HCT116 (cell line): ENCODE measurements at regions not wholly inside any gene's neighbourhood (a gene's known extent, or its start where the extent isn't known, plus 50 kb on each side); places are given as distances from the start of the nearest gene placed in this dataset.

Experiments
- ATAC-seq: fragments of 200-7000 bp; cut with Tn5 transposase; 2 replicates; pipeline ENCODE4 v1.9.1; 2020; ENCODE audit warnings: mild to moderate bottlenecking, moderate library complexity
- BruUV-seq: library from RNA; stranded (reverse); fragments of 400-500 nt; replicated peaks from 2 replicates; lab custom pipeline; 2021; lab: Mats Ljungman, UMichigan
- CTCF ChIA-PET: fragments of 300-600 bp; sonication (Branson Sonifier 250); formaldehyde crosslinking; loops from one replicate; lab custom pipeline; 2021; ENCODE audit warnings: antibody characterized with exemption; lab: Charles Lee
- POLR2A ChIA-PET: fragments of 300-600, 350-600 bp; sonication (Branson Sonifier 250); formaldehyde crosslinking; loops from one replicate; lab custom pipeline; 2021; ENCODE audit warnings: antibody characterized with exemption; lab: Charles Lee
- RAD21 ChIA-PET, 2 experiments: fragments of 300-600 bp; sonication (Branson Sonifier 250); formaldehyde crosslinking; loops; one replicate each; lab custom pipeline; 2023; ENCODE audit warnings: low total read pairs in 2 of 2; ENCODE audit not compliant: uncharacterized antibody in 2 of 2, unreplicated experiment in 2 of 2, low non-redundant PET in 1 of 2; lab: Charles Lee
- DNase-seq: peaks from one replicate; pipeline ENCODE4 v3.0.0-alpha.2; 2010; ENCODE audit warnings: low read depth, low spot score
- H2AFZ ChIP-seq: fragments of 200-600 bp; shearing (Covaris generic), sonication (generic); 2 replicates; pipeline ENCODE4 v1.6.1; 2017; ENCODE audit warnings: low read depth, mixed run types, mixed read lengths, antibody characterized with exemption, low read length; ENCODE audit not compliant: poor library complexity, severe bottlenecking
- H3K27ac ChIP-seq: 2 replicates; pipeline ENCODE4 v1.5.1; 2012; ENCODE audit warnings: low read depth, low read length
- H3K27me3 ChIP-seq: fragments of 200-600 bp; sonication (generic); 2 replicates; pipeline ENCODE4 v1.6.1; 2016; ENCODE audit warnings: mixed run types, low read length, mixed read lengths; ENCODE audit not compliant: insufficient read depth
- H3K36me3 ChIP-seq, 2 experiments: fragments of 200-500 bp in 1 of 2; fragments of 200-600 bp in 1 of 2; sonication (Bioruptor generic) in 1 of 2; sonication (generic) in 1 of 2; 2 replicates each; pipeline versions ENCODE4 v1.5.1 to v1.6.1; 2014 to 2016; ENCODE audit warnings: low read length in 2 of 2, inconsistent platforms in 1 of 2, mixed read lengths in 1 of 2, mixed run types in 1 of 2; ENCODE audit not compliant: insufficient read depth in 2 of 2, control insufficient read depth in 1 of 2
- H3K4me1 ChIP-seq, 2 experiments: fragments of 200-600 bp in 1 of 2; sonication (generic) in 1 of 2; 2 replicates each; pipeline versions ENCODE4 v1.5.1 to v1.6.1; 2012 to 2017; ENCODE audit warnings: low read length in 2 of 2, inconsistent platforms in 1 of 2, mild to moderate bottlenecking in 1 of 2, mixed read lengths in 1 of 2, mixed run types in 1 of 2, moderate library complexity in 1 of 2; ENCODE audit not compliant: insufficient read depth in 2 of 2, control insufficient read depth in 1 of 2
- H3K4me2 ChIP-seq: fragments of 200-600 bp; sonication (generic); 2 replicates; pipeline ENCODE4 v1.6.1; 2017; ENCODE audit warnings: mixed run types, low read length, mixed read lengths
- H3K4me3 ChIP-seq, 2 experiments: fragments of 200-600 bp in 1 of 2; sonication (generic) in 1 of 2; replicated peaks in 1 of 2; 2 replicates each; pipeline ENCODE4 v1.5.1; 2011 to 2016; ENCODE audit warnings: low read length in 2 of 2, control low read depth in 1 of 2, low read depth in 1 of 2, mild to moderate bottlenecking in 1 of 2, mixed read lengths in 1 of 2, mixed run types in 1 of 2
- H3K79me2 ChIP-seq: fragments of 200-600 bp; sonication (generic); 2 replicates; pipeline ENCODE4 v1.6.1; 2017; ENCODE audit warnings: mild to moderate bottlenecking, mixed run types, low read length, moderate library complexity, mixed read lengths; ENCODE audit not compliant: insufficient read depth
- H3K9ac ChIP-seq: fragments of 200-600 bp; sonication (generic); 2 replicates; pipeline ENCODE4 v1.6.1; 2016; ENCODE audit warnings: low read length, mixed read lengths
- H3K9me2 ChIP-seq: fragments of 200-600 bp; sonication (generic), shearing (Covaris generic); 2 replicates; pipeline ENCODE4 v1.6.1; 2017; ENCODE audit warnings: mixed run types, mild to moderate bottlenecking, moderate library complexity; ENCODE audit not compliant: insufficient read depth
- H3K9me3 ChIP-seq, 2 experiments: fragments of 200-500 bp in 1 of 2; fragments of 200-600 bp in 1 of 2; sonication (Bioruptor generic) in 1 of 2; sonication (generic) in 1 of 2; 2 replicates each; pipeline ENCODE4 v1.6.1; 2014 to 2017; ENCODE audit warnings: low read length in 2 of 2, mixed read lengths in 2 of 2, inconsistent platforms in 1 of 2, low read depth in 1 of 2, mild to moderate bottlenecking in 1 of 2, mixed run types in 1 of 2, moderate library complexity in 1 of 2; ENCODE audit not compliant: control insufficient read depth in 1 of 2, insufficient read depth in 1 of 2
- H4K20me1 ChIP-seq: fragments of 200-600 bp; sonication (generic), shearing (Covaris generic); 2 replicates; pipeline ENCODE4 v1.6.1; 2017; ENCODE audit warnings: mixed run types, mild to moderate bottlenecking, moderate library complexity; ENCODE audit not compliant: insufficient read depth
- CBX3 ChIP-seq: IDR thresholded peaks from 2 replicates; pipeline ENCODE4 v1.6.1; 2012; ENCODE audit warnings: low read depth
- EZH2 ChIP-seq: fragments of 200-600 bp; sonication (generic); IDR thresholded peaks from 2 replicates; pipeline ENCODE4 v1.6.1; 2017; ENCODE audit warnings: antibody characterized with exemption, mixed run types
- FOSL1 ChIP-seq: IDR thresholded peaks from 2 replicates; pipeline ENCODE4 v1.6.1; 2012; ENCODE audit warnings: low read depth
- JUND ChIP-seq: IDR thresholded peaks from 2 replicates; pipeline ENCODE4 v1.6.1; 2012
- POLR2AphosphoS5 ChIP-seq: IDR thresholded peaks from 2 replicates; pipeline ENCODE4 v1.6.1; 2011; ENCODE audit warnings: mild to moderate bottlenecking, low read depth, low read length, moderate library complexity
- RAD21 ChIP-seq: IDR thresholded peaks from 2 replicates; pipeline ENCODE4 v1.6.1; 2012; ENCODE audit warnings: low read depth, mild to moderate bottlenecking
- SIN3A ChIP-seq: IDR thresholded peaks from 2 replicates; pipeline ENCODE4 v1.6.1; 2012; ENCODE audit warnings: low read depth
- SP1 ChIP-seq: IDR thresholded peaks from 2 replicates; pipeline ENCODE4 v1.6.1; 2012; ENCODE audit warnings: low read depth
- YY1 ChIP-seq: IDR thresholded peaks from 2 replicates; pipeline ENCODE4 v1.6.1; 2011; ENCODE audit warnings: low read length, low read depth, moderate library complexity, mild to moderate bottlenecking; ENCODE audit not compliant: insufficient replicate concordance; ENCODE audit errors: extremely low read depth
- ZFX ChIP-seq: fragments of 450-650 bp; IDR thresholded peaks from 2 replicates; pipeline ENCODE4 v1.6.1; 2017
- ZNF274 ChIP-seq: fragments of 200-500 bp; sonication (Bioruptor generic); IDR thresholded peaks from 2 replicates; pipeline ENCODE4 v1.6.1; 2014; ENCODE audit warnings: mild to moderate bottlenecking, low read depth, low read length, inconsistent platforms
- intact Hi-C: fragments of 100-400 bp; cut with micrococcal nuclease; formaldehyde crosslinking; loops from 2 replicates; pipeline ENCODE4 v1.10.0; 2022
- TF ChIP-seq, protein P1 (sequence below): IDR thresholded peaks from 2 replicates; pipeline ENCODE4 v1.6.1; 2012; ENCODE audit warnings: low read depth
- TF ChIP-seq, protein P2 (sequence below): IDR thresholded peaks from 2 replicates; pipeline ENCODE4 v1.6.1; 2012

DNA sequence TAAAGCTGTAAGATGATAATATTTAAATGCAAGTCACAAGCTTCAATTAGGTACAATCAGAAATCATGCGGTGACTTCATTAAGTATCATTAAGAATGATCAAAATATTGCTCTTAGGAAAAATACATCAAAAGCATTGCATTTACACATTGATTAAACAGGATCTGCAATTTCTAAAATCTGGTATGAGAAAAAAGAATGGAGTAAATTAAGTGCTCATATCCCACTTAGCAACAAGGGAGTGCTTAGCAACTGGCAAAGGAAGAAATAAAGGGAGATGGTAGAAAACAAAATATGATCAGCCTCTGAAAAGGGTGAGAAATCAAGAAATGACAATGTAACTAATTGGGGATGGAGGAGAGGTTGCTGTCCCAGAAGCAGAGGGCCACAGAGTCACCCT, 1918.2 kb upstream of the PIK3C3 start:
- Histone ChIP-seq H3K27me3 (no peaks in the 10 kb centered on the region), H2AFZ (no peak overlapping the region), H3K79me2 (no peaks in the 10 kb centered on the region), H3K9ac (no peak overlapping the region), H3K4me3 (no peak overlapping the region), H3K4me1 (no peaks in the 10 kb centered on the region), H4K20me1 (no peaks in the 10 kb centered on the region), H3K27ac (no peak overlapping the region), H3K9me2 (no peaks in the 10 kb centered on the region), H3K9me3 (peaks cover 0 to 3% of the 10 kb centered on the region in 2 experiments; a peak in 2 of 4 replicates), H3K4me2 (no peak overlapping the region), H3K36me3 (no peaks in the 10 kb centered on the region)
- ATAC-seq (no peak), DNase-seq (no peak)
- POLR2A ChIA-PET = no interaction called here
- TF ChIP-seq FOSL1 (no peak), POLR2AphosphoS5 (no peak)
- no TSS peak for BruUV-seq
- intact Hi-C loops = no loop called here
- RAD21 ChIA-PET = no interaction called here
- CTCF ChIA-PET = no interaction called here

DNA sequence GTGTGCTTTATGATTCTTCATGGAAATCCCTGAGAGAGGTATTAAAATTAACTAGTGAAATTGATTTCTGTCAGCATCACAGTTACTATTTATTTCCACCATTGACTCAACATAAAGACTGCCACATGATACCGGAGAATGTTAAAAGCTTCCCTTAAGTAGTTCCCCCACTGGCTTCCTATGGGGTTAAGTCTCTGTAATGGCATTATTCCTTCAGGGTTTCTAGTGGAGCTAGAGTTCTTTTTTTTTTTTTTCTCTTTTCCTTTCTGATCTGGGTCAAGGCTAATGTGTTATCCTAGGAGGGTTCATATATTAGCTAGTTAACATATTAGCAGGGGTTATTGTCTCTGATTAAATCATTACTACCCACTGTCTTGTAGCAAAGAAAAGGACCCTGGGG, 1919.1 kb upstream of the PIK3C3 start:
- Histone ChIP-seq H3K9me3 (peaks cover 0 to 3% of the 10 kb centered on the region in 2 experiments; a peak in 2 of 4 replicates), H2AFZ (no peak overlapping the region), H3K9me2 (no peaks in the 10 kb centered on the region), H3K36me3 (no peaks in the 10 kb centered on the region), H3K79me2 (no peaks in the 10 kb centered on the region), H4K20me1 (no peaks in the 10 kb centered on the region), H3K4me1 (no peaks in the 10 kb centered on the region), H3K4me3 (no peak overlapping the region), H3K4me2 (no peak overlapping the region), H3K27ac (no peak overlapping the region), H3K9ac (no peak overlapping the region), H3K27me3 (no peaks in the 10 kb centered on the region)
- ChIA-PET RAD21 (no interaction called here), POLR2A (no interaction called here), CTCF (no interaction called here)
- intact Hi-C loops = no loop called here
- DNase-seq (no peak), ATAC-seq (no peak)
- TF ChIP-seq JUND = no peak
- no TSS peak for BruUV-seq

DNA sequence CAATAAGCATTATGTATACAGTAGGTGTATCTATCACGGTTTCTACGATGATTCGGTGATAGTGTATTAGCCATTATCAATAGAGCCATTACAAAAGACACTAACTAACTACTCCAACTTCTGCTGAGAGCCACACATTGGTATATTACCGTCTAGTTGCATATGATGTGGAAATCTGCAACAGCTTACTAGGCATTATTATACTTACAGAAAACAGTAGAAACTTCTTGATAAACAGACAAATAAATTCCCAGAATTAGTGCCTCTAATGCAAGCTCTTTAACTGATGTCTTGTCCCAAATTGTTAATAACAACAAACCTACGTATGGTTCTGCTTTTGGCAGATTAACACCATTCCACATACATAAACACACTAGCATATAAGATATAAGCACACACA, 1923.0 kb upstream of the PIK3C3 start:
- H3K36me3 ChIP-seq = no peaks in the 10 kb centered on the region
- no peak overlapping the region for H3K4me2 ChIP-seq
- no peak overlapping the region for H3K9ac ChIP-seq
- CTCF ChIA-PET = no interaction called here
- no peaks in the 10 kb centered on the region for H4K20me1 ChIP-seq
- no peaks in the 10 kb centered on the region for H3K9me2 ChIP-seq
- no peak overlapping the region for H3K4me3 ChIP-seq
- H3K9me3 ChIP-seq = no peaks in the 10 kb centered on the region; a peak in 1 of 4 replicates
- POLR2A ChIA-PET = no interaction called here
- RAD21 ChIA-PET = no interaction called here
- H3K79me2 ChIP-seq = no peaks in the 10 kb centered on the region
- no peaks in the 10 kb centered on the region for H3K4me1 ChIP-seq
- BruUV-seq = no TSS peak
- intact Hi-C loops = no loop called here
- ATAC-seq (no peak), DNase-seq (no peak)
- no peaks in the 10 kb centered on the region for H3K27me3 ChIP-seq
- no peak overlapping the region for H2AFZ ChIP-seq
- no peak overlapping the region for H3K27ac ChIP-seq
- no peak for TF ChIP-seq ZNF274
- no peak for TF ChIP-seq RAD21
- no peak for TF ChIP-seq CBX3
- TF ChIP-seq JUND = no peak
- TF ChIP-seq SP1 = no peak
- no peak for TF ChIP-seq YY1
- TF ChIP-seq, protein P1, sequence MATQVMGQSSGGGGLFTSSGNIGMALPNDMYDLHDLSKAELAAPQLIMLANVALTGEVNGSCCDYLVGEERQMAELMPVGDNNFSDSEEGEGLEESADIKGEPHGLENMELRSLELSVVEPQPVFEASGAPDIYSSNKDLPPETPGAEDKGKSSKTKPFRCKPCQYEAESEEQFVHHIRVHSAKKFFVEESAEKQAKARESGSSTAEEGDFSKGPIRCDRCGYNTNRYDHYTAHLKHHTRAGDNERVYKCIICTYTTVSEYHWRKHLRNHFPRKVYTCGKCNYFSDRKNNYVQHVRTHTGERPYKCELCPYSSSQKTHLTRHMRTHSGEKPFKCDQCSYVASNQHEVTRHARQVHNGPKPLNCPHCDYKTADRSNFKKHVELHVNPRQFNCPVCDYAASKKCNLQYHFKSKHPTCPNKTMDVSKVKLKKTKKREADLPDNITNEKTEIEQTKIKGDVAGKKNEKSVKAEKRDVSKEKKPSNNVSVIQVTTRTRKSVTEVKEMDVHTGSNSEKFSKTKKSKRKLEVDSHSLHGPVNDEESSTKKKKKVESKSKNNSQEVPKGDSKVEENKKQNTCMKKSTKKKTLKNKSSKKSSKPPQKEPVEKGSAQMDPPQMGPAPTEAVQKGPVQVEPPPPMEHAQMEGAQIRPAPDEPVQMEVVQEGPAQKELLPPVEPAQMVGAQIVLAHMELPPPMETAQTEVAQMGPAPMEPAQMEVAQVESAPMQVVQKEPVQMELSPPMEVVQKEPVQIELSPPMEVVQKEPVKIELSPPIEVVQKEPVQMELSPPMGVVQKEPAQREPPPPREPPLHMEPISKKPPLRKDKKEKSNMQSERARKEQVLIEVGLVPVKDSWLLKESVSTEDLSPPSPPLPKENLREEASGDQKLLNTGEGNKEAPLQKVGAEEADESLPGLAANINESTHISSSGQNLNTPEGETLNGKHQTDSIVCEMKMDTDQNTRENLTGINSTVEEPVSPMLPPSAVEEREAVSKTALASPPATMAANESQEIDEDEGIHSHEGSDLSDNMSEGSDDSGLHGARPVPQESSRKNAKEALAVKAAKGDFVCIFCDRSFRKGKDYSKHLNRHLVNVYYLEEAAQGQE = no peak
- TF ChIP-seq EZH2 = no peak
- TF ChIP-seq, protein P2, sequence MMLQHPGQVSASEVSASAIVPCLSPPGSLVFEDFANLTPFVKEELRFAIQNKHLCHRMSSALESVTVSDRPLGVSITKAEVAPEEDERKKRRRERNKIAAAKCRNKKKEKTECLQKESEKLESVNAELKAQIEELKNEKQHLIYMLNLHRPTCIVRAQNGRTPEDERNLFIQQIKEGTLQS = no peak
- TF ChIP-seq ZFX = no peak
- no peak for TF ChIP-seq SIN3A
